Astrocyte (in vitro differentiated cells and primary cell): ENCODE measurements at regions not wholly inside any gene's neighbourhood (a gene's known extent, or its start where the extent isn't known, plus 50 kb on each side); places are given as distances from the start of the nearest gene placed in this dataset.

Experiments
- DNase-seq: peaks from one replicate; pipeline ENCODE4 v3.0.0-alpha.2; 2010; ENCODE audit warnings: low read depth
- FAIRE-seq: peaks from 2 replicates; lab custom pipeline; 2011; peaks lifted over from hg19 to GRCh38; lab: Jason Lieb, UNC
- H2AFZ ChIP-seq: 2 replicates; pipeline ENCODE4 v1.6.0; 2012; ENCODE audit warnings: low read depth, low read length, inconsistent platforms
- H3K27ac ChIP-seq: 2 replicates; pipeline ENCODE4 v1.5.1; 2011; ENCODE audit warnings: low read depth, low read length, inconsistent platforms
- H3K27me3 ChIP-seq: 2 replicates; pipeline ENCODE4 v1.6.0; 2011; ENCODE audit warnings: low read length, inconsistent platforms; ENCODE audit not compliant: insufficient read depth
- H3K36me3 ChIP-seq: 2 replicates; pipeline ENCODE4 v1.5.1; 2011; ENCODE audit warnings: low read length, inconsistent platforms; ENCODE audit not compliant: insufficient read depth
- H3K4me1 ChIP-seq: 2 replicates; pipeline ENCODE4 v1.5.1; 2011; ENCODE audit warnings: low read length, inconsistent platforms; ENCODE audit not compliant: insufficient read depth
- H3K4me2 ChIP-seq: 2 replicates; pipeline ENCODE4 v1.6.0; 2012; ENCODE audit warnings: low read length, inconsistent platforms
- H3K4me3 ChIP-seq: 2 replicates; pipeline ENCODE4 v1.5.1; 2011; ENCODE audit warnings: low read depth, mild to moderate bottlenecking, low read length, inconsistent platforms; ENCODE audit not compliant: insufficient read depth
- H3K79me2 ChIP-seq: 2 replicates; pipeline ENCODE4 v1.6.0; 2012; ENCODE audit warnings: mild to moderate bottlenecking, low read length, inconsistent platforms; ENCODE audit not compliant: insufficient read depth
- H3K9ac ChIP-seq: 2 replicates; pipeline ENCODE4 v1.6.0; 2012; ENCODE audit warnings: mild to moderate bottlenecking, low read length, inconsistent platforms
- H3K9me3 ChIP-seq: 2 replicates; pipeline ENCODE4 v1.5.1; 2012; ENCODE audit warnings: low read depth, mild to moderate bottlenecking, low read length, inconsistent platforms; ENCODE audit not compliant: insufficient read depth
- H4K20me1 ChIP-seq: 2 replicates; pipeline ENCODE4 v1.6.0; 2012; ENCODE audit warnings: low read length, inconsistent platforms; ENCODE audit not compliant: insufficient read depth
- H3K27ac Mint-ChIP-seq: one replicate; pipeline ENCODE4 v1.8.0; 2021; ENCODE audit warnings: mild to moderate bottlenecking, mixed read lengths; ENCODE audit not compliant: unreplicated experiment
- H3K27me3 Mint-ChIP-seq: one replicate; pipeline ENCODE4 v1.8.0; 2021; ENCODE audit warnings: low read depth, mixed read lengths; ENCODE audit not compliant: unreplicated experiment
- H3K36me3 Mint-ChIP-seq: one replicate; pipeline ENCODE4 v1.8.0; 2021; ENCODE audit warnings: low read depth, mixed read lengths; ENCODE audit not compliant: unreplicated experiment
- H3K4me1 Mint-ChIP-seq: one replicate; pipeline ENCODE4 v1.8.0; 2021; ENCODE audit warnings: low read depth, mixed read lengths; ENCODE audit not compliant: unreplicated experiment
- H3K4me3 Mint-ChIP-seq: one replicate; pipeline ENCODE4 v1.8.0; 2021; ENCODE audit warnings: mild to moderate bottlenecking, moderate library complexity, mixed read lengths; ENCODE audit not compliant: unreplicated experiment
- H3K9me3 Mint-ChIP-seq: one replicate; pipeline ENCODE4 v1.8.0; 2021; ENCODE audit warnings: mild to moderate bottlenecking, mixed read lengths; ENCODE audit not compliant: unreplicated experiment
- CTCF ChIP-seq: IDR thresholded peaks from 2 replicates; pipeline ENCODE4 v1.5.1; 2011; ENCODE audit warnings: low read depth, mild to moderate bottlenecking, inconsistent platforms, low read length, moderate library complexity; ENCODE audit not compliant: insufficient read depth
- EZH2 ChIP-seq: IDR thresholded peaks from 2 replicates; pipeline ENCODE4 v1.6.1; 2012; ENCODE audit warnings: mild to moderate bottlenecking, low read length, inconsistent platforms; ENCODE audit not compliant: insufficient read depth

GRCh38 chr13:72313546-72313945 lies 413.9 kb downstream of the MZT1 start:
- no peaks in the 10 kb centered on the region for H3K9me3 Mint-ChIP-seq
- H3K4me3 Mint-ChIP-seq = no peak overlapping the region
- Histone ChIP-seq H3K36me3 (no peaks in the 10 kb centered on the region), H3K4me2 (no peak overlapping the region), H2AFZ (no peak overlapping the region), H3K4me1 (no peaks in the 10 kb centered on the region), H3K9ac (no peak overlapping the region), H3K27me3 (no peaks in the 10 kb centered on the region), H3K27ac (no peak overlapping the region), H3K9me3 (no peaks in the 10 kb centered on the region), H3K4me3 (no peak overlapping the region), H3K79me2 (no peaks in the 10 kb centered on the region), H4K20me1 (no peaks in the 10 kb centered on the region)
- H3K4me1 Mint-ChIP-seq = no peaks in the 10 kb centered on the region
- TF ChIP-seq CTCF = no peak
- TF ChIP-seq EZH2 = no peak
- DNase-seq (no peak), FAIRE-seq (no peak)
- no peak overlapping the region for H3K27ac Mint-ChIP-seq
- H3K27me3 Mint-ChIP-seq = no peaks in the 10 kb centered on the region
- no peaks in the 10 kb centered on the region for H3K36me3 Mint-ChIP-seq

- DNase-seq (peak; percentile 96), FAIRE-seq (no peak)
- H3K4me1 Mint-ChIP-seq = peaks cover 2% of the 10 kb centered on the region
- H3K27ac Mint-ChIP-seq = no peak overlapping the region
- no peaks in the 10 kb centered on the region for H3K79me2 ChIP-seq
- no peak overlapping the region for H3K9ac ChIP-seq
- no peaks in the 10 kb centered on the region for H4K20me1 ChIP-seq
- H3K4me2 ChIP-seq = peak overlapping the region; percentile 16
- no peaks in the 10 kb centered on the region for H3K9me3 ChIP-seq
- TF ChIP-seq EZH2 (no peak), CTCF (no peak)
- peaks cover 10% of the 10 kb centered on the region for H3K4me1 ChIP-seq
- H3K36me3 ChIP-seq = no peaks in the 10 kb centered on the region
- H3K27ac ChIP-seq = peak overlapping the region; percentile 12
- H3K9me3 Mint-ChIP-seq = no peaks in the 10 kb centered on the region
- no peaks in the 10 kb centered on the region for H3K36me3 Mint-ChIP-seq
- H3K27me3 Mint-ChIP-seq = no peaks in the 10 kb centered on the region
- H3K4me3 ChIP-seq = no peak overlapping the region
- no peaks in the 10 kb centered on the region for H3K27me3 ChIP-seq
- peak overlapping the region; percentile 15 for H2AFZ ChIP-seq
- no peak overlapping the region for H3K4me3 Mint-ChIP-seq
These were observed 423.3 kb downstream of the MZT1 start for GRCh38 chr13:72303941-72304746.

- H3K27ac Mint-ChIP-seq = no peak overlapping the region
- H3K9me3 Mint-ChIP-seq = peaks cover 9% of the 10 kb centered on the region
- peaks cover 24% of the 10 kb centered on the region for H3K4me1 Mint-ChIP-seq
- H2AFZ ChIP-seq = no peak overlapping the region
- H4K20me1 ChIP-seq = no peaks in the 10 kb centered on the region
- peaks cover 17% of the 10 kb centered on the region for H3K4me1 ChIP-seq
- no peaks in the 10 kb centered on the region for H3K36me3 Mint-ChIP-seq
- TF ChIP-seq EZH2 (no peak), CTCF (no peak)
- H3K9me3 ChIP-seq = no peaks in the 10 kb centered on the region
- no peaks in the 10 kb centered on the region for H3K27me3 ChIP-seq
- no peaks in the 10 kb centered on the region for H3K27me3 Mint-ChIP-seq
- H3K36me3 ChIP-seq = no peaks in the 10 kb centered on the region
- H3K4me3 Mint-ChIP-seq = no peak overlapping the region
- H3K79me2 ChIP-seq = no peaks in the 10 kb centered on the region
- no peak for DNase-seq
- H3K4me2 ChIP-seq = no peak overlapping the region
- no peak for FAIRE-seq
- no peak overlapping the region for H3K27ac ChIP-seq
- H3K9ac ChIP-seq = no peak overlapping the region
- H3K4me3 ChIP-seq = no peak overlapping the region
These were observed 429.2 kb upstream of the DACH1 start for GRCh38 chr13:72296246-72296645.
